ENCODE measurements at regions not wholly inside any gene's neighbourhood (a gene's known extent, or its start where the extent isn't known, plus 50 kb on each side); places are given as distances from the start of the nearest gene placed in this dataset.
"Not testable (repeated sequence)": the region's sequence is repeated elsewhere in the genome, so short reads cannot be mapped to it uniquely, and the experiment has no call there.

DNA sequence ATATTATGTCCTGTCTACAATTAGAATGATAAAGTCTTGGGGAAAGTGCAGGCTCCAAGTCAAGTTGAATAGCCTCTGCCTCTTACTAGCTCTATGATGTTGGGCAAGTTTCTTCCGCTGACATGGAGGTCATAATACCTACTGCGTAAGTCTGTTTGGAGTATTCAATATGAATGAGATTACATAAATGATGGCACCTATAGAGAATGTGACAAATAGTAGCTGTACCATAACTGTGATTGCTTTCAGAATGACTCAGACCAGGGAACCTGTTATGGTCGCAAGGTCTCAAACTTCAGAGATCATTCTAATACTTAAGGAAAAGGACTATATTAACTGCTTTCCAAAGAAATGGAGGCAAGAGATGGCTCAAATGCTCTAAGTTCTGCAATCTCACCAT, 94.0 kb upstream of the ABCA1 start:
- no peak for DNase-seq (ENCODE audit: low read depth in 4 of 4, low spot score in 3 of 4)

DNA sequence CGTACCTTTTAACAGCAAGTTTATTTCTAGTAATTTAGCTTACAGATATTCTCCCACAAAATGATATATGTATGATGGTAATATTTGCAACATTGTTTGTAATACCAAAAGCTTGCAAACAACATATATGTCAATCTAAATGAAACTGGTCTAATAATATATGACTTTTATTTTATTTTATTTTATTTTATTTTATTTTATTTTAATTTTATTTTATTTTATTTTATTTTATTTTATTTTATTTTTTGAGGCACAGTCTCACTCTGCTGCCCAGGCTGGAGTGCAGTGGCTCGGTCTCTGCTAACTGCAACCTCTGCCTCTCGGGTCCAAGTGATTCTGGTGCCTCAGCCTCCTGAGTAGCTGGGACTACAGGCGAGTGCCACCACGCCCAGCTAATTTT, 94.6 kb upstream of the ABCA1 start:
- not testable (repeated sequence) for DNase-seq (ENCODE audit: low read depth in 4 of 4, low spot score in 3 of 4)

DNA sequence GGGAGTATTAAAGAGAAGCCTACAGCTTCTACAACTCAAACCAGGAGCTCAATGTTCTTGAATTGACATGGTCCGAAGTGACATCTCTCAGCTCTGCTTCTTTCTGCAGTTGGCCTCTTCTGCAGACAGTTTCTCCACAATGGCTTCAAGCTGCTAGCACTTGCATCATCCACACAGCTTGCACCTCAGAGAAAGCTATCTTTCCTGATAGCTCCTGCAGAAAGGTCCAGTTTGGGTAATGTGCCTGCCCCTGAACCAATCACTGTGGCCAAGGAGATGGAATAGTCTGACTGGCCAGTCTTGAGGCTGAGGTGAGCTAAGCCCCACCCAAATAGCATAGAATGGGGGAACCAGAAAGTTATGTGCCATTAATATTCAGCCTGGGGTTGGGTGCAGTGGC, 95.8 kb upstream of the ABCA1 start:
- DNase-seq (ENCODE audit: low read depth in 4 of 4, low spot score in 3 of 4): no peak

DNA sequence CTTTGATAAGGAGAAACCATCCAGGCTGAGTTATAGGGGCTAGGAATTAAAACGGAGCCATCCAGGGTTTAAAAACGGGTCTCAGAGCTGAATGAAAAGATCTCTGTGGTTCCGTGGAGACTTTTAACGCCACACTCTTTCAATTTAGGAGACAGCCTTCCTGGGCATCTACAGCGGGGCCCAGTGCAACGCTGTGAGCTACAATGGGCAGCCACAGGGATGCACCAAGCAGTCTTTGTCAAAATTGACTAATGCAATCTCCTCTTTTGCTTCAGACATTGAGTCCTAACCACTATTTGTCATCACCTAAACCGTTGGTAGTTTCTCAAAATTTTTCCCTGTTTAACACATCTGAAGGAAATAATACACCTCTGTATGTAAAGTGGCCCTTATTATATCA, 96.6 kb upstream of the ABCA1 start:
- no peak for DNase-seq (ENCODE audit: low read depth in 4 of 4, low spot score in 3 of 4)

DNA sequence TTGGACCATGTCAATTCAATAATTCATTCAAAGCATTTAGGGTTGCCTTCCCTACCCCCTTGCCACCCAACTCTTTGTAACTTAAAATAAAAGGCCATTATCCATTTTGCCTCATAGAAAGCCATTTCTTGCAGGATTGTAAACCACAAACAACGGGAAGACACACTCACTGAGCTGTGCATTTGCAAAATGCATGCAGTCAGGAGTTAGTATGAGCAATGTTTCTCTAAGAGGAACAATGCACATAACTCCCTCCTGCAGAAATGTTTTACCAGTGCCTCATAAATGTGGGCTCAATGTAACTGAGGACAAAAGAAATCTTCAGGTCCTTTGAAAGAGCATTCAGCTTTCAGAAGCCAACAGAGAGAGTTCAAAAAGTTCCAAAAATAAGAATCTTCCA, 98.5 kb upstream of the ABCA1 start:
- no peak for DNase-seq (ENCODE audit: low read depth in 4 of 4, low spot score in 3 of 4)

DNA sequence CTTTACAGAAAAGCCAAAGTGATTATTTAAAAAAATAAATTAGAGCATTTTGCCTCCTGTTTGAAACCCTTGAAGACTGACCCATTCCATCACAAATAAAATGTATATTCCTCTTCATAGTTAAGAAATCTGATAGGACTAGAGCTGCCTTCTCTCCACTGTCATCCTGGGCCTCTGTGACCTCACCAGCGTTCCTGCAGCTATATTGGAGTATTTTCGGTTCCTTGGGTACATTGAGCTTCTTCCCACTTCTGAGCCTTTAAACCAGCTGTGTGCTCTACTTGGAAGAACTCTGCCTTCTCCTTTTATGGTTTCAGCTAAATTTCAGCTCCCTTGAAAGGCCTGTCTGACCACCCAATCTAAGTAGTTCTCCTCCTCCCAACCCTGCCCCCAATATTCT, 99.1 kb upstream of the ABCA1 start:
- DNase-seq (ENCODE audit: low read depth in 4 of 4, low spot score in 3 of 4): no peak

DNA sequence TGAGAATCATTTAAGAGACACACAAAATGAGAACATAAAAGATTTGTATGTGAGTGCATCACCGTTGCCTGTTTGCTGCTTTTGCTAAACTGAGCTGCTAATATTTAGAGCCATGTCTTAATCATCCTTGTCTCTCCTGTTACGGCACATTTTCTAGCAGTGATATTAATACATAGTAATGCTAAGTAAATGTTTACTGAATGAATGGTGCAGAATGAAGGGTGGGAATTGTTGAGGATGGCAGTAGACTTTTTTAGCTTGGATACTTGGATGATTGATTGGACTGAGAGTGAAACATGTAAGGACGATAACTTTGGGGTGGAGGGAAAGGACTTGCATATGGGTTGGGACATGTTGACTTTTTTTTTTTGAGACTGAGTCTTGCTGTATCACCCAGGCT, 102.3 kb upstream of the ABCA1 start:
- no peak for DNase-seq (ENCODE audit: low read depth in 4 of 4, low spot score in 3 of 4)

DNA sequence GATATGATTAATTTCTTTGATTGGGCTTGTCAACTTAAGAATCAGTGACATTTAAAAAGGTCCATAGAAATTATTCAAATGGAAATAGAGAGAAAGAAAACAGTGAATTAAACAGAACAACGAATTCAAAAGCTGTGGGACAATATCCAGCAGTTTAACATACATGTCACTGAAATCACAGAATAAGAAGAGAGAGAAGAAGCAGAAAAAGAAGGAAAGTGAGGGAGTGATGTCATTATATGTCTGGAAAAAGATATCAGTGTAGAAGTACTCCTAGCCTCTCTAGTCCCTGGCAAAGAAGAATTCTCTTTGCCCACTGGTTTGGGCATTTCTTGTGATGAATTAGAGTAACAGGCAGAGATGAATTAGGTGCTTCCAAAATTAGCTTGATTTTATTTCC, 109.2 kb upstream of the ABCA1 start:
- DNase-seq (ENCODE audit: low read depth in 4 of 4, low spot score in 3 of 4): no peak

DNA sequence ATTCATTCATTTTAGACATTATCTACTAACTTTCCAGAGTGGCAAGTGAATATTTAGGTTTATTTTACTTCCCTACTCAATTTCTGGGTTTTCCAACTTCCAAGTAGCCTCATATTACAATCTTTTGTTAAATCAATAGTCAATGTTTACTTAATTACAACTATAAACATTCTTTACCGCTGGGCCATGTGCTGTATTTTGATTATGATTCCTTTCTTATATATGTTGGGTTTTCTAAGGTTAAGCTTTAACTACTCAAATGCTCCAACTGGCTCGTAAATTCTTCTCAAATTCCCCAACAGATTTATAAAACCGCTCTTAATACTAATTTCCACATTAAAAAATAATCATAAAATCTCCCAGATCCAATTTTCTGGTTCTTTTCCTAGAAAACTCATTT, 110.1 kb upstream of the ABCA1 start:
- DNase-seq (ENCODE audit: low read depth in 4 of 4, low spot score in 3 of 4): no peak

DNA sequence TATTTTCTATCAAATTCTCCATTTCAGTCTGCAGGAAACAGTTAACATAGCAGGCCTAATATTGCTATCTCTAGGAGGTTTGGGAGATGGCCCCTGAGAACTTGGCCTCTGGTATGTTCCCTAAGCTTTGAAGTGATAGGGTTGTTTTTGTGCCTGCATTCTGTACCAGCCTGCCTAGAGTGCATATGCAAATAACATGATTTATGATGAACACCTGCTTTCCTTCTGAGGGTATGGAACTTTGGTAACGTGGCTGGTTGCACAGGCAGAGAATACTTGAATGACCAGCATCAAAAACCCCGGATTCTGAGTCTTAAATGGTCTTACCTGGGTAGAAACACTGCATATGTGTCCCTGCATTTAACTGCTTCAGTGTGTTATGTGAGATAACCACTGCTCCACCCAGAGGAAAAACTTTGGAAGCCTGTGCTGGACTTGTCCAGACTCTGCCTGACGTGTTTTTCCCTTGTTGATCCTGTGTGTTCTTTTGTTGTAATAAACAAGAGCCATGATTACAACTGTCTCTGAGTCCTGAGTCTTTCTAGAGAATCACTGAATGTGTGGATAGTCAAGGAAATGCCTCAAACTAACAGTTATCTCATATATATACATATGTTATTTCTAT, 111.3 kb upstream of the ABCA1 start:
- no peak for DNase-seq (ENCODE audit: low read depth in 4 of 4, low spot score in 3 of 4)

DNA sequence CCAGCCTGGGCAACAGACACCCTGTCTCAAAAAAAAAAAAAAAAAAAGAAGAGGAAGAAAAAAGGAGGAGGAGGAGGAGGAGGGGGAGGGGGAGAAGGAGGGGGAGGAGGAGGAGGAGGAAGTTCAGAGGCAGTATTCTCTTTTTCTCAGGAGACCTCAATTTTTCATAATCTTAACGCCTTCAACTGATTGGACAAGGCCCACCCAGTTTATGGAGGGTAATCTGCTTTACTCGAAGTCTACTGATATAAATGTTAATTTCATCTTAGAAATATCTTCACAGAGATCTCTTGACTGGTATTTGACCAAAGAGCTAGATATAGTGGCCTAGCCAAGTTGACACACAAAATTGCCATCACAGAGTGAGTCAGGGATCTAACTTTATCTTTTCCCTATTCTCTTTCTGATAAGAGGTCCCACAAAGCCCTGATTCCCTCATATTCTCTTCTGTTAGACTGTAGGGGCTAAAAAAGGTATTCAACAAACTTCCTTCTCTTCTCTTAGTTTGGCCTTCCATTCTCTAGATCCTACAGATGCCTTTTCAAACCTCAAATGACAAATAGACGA, 115.5 kb upstream of the ABCA1 start:
- no peak for DNase-seq (ENCODE audit: low read depth in 4 of 4, low spot score in 3 of 4)

DNA sequence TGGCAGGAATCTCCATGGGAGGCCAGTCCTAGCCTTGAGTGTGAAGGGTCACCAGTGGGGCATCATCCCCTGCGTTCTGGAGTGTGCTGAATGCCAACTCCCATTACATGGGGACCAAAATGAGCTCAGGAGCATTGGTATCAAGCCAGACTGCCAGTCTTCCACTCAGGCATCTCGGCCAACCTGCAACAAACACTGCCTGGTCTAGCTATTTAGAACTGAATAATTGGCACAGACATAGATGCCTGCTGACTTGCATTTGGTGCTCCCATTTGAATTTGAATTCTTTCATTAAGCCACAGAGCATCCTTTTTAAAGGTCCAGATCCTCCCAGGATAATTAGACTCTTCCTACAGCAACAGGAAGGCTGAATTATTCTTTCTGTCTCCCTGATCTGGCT, 116.6 kb upstream of the ABCA1 start:
- no peak for DNase-seq (ENCODE audit: low read depth in 4 of 4, low spot score in 3 of 4)

DNA sequence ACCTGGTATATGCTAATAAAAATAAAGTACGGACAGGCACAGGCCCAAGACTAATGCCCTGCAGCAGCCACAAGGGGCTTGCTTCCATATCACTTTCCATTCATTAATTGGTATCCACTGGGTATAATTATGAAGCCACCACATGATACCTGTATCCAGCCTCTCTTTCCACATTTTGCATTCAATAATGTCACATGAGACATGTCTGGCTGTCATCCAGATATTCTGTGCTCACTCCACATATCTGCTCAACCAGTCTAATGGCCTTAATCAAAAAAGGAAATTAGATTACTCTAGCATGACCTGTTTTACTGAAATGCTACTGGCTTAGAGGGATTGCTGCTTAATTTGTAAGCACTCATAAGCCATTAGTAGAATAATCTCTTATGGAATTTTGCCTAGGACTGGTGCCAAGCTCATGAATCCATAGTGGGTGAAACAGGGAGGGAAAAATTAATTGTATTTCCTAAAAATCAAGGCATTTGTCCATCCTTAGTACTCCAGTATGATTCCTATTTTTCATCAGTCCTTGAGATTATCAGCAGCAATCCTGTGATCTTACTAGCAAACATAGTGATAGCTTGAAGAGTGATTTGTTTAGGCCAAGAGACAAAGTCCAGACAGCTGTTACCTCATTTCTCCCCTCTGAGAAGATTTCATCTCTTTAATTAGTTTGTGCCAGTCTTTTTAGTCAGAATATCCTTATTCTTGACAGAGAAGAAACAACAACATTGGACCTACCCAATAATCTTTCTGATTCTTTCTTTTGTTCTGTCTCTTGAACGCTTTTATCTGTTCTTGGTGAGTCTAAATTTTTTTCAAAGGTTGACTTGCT, 119.2 kb upstream of the ABCA1 start:
- DNase-seq (ENCODE audit: low read depth in 4 of 4, low spot score in 3 of 4): peak in 1 of 4 donors; percentile 14

DNA sequence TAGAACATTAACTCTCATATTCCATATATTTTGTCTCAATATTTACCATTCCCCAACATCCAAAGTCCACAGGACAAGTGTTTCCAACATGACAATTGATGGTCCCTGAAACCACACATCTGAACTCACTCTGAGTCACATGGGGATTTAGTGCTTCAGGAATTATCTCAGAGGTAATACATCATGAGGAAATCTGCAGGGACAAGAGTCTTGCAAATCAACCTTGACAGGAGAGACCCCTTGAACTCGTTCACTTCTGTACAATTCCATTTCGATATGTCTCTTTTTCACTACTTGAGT, 119.7 kb upstream of the ABCA1 start:
- DNase-seq (ENCODE audit: low read depth in 4 of 4, low spot score in 3 of 4): no peak

DNA sequence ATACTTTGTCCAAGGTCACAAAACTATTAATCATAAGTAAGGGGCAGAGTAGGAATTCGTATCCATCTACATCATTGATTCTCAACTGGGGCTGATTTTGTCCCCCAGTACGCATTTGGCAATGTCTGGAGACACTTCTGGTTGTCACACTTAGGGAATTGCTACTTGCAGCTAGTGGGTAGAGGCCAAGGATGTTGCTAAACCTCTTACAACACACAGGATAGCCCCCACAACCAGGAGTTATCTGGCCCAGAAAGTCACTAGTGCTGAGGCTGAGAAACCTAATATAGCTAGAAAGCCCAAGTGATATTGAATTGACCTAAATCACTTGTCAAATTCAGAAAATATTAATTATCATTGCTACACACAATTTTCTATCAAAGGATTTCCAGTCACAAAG, 120.4 kb upstream of the ABCA1 start:
- DNase-seq (ENCODE audit: low read depth in 4 of 4, low spot score in 3 of 4): no peak

DNA sequence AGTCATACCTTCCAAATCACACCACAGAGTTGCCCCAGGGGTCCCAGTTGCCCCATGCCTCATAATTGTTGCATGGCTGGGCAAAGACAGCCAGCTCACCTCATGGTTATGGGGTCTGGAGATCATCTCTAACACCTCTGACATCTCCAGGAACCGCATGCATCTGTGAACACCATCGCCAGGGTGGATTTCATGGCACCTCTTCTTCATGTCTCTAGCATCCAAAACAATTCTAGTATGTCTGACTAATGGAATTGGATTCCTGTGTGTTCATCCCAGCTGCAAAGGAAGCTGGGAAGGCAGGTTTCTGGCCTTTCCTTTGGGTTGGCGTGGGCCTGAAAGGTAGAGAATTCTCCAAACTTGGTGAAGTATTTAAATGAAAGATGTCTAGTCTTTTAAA, 122.3 kb upstream of the ABCA1 start:
- no peak for DNase-seq (ENCODE audit: low read depth in 4 of 4, low spot score in 3 of 4)

DNA sequence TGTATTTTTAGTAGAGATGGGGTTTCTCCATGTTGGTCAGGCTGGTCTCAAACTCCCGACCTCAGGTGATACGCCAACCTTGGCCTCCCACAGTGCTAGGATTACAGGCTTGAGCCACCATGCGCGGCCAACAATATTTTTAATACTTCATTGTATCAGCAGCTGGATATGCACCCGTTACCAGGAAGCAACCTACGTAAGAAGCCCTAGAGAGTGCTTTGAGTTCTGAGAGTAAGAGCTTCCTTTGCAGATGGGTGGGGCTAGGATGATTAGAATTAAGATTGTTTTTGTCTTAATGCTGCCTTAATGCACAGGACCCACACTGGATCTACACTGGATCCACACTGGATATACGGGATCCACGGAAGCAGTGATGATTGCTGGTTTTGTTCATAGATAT, 123.9 kb upstream of the ABCA1 start:
- no peak for DNase-seq (ENCODE audit: low read depth in 4 of 4, low spot score in 3 of 4)

DNA sequence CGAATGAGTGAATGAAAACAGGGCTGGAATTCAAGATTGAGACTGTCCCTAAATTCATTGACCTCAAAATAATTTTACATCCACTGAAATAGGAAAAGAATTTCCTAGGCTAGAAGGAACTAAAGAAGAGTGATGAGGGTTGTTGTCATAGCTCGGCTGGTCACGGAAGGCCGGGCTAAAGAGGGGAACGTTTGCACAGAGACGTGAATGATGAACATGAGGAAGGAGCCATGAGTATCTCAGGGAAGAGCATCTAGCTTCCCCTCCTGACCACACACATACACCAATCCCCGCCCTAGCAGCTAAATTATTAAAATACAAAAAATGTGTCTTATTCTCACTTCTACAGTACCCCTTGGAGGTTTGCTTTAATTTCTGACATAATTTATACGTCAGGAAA, 124.4 kb upstream of the ABCA1 start:
- no peak for DNase-seq (ENCODE audit: low read depth in 4 of 4, low spot score in 3 of 4)

DNA sequence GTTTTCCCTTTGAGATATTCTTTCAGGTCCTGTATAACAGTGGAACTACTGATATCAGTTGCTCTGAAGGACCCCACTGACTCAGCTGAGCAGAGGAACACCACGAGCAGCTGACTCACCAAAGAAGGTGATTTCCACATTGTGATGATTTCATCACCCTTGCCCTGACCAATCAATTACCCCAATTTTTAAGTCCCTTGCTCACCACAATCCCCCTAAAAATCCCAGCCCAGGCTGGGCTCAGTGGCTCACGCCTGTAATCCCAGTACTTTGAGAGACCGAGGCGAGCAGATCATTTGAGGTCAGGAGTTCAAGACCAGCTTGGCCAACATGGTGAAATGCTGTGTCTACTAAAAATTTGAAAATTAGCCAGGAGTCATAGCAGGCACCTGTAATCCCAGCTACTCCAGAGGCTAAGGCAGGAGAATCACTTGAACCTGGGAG, 125.3 kb upstream of the ABCA1 start:
- DNase-seq (ENCODE audit: low read depth in 4 of 4, low spot score in 3 of 4): no peak

DNA sequence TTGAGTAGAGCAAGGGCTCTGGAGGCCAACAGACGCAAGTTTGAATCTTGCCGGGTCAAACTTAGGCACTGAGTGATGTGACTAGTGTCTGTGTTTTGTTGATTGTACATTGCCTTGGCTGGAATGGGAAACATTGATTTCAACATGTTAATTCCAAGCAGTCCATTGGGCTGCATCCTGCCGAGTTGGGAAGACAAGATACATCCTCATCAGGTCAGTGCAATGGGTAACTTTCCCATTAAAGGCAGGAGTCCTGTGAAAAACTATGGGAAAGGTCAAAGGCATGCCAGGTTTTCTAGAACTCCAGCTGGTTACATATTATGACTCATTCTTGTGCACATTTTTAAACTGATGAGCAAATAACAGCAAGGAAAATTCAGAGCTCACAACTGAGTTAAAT, 126.5 kb upstream of the ABCA1 start:
- DNase-seq (ENCODE audit: low read depth in 4 of 4, low spot score in 3 of 4): no peak

DNA sequence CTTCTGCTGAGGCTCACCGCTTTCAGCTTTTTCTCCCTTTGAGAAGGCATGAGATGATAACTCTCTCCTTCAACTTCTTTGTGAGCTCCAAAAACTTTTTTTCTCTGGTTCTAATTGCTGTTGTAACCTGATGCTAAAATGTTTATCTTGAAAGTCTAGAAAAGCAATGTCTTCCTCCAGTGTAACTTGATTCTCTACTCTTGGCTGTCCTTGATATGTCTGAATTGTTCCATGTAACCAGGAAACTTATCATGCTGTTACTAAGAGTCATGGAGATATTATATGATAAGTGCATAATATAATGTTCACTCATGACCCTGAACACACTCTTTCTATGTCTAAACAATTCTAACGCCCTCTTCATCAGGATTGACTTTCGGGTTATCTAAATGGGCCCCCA, 128.0 kb upstream of the ABCA1 start:
- DNase-seq (ENCODE audit: low read depth in 4 of 4, low spot score in 3 of 4): no peak

DNA sequence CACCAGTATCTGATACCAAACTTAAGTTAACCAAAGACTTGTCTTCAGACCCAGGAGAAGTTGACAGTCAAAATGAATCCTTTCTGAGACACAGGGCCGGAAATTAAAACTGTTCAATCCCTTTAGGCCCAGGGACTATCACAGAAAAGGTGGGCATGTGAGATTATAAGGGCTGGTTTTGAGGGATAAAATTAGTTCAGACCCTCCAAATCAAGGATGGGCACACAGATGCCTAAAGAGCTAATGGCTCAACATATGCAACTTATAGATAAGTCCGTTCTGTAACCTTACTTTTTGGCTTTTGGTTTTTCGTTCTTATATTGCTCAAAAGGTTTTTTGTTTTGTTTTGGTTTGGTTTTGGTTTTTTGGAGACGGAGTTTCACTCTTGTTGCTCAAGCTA, 129.6 kb upstream of the ABCA1 start:
- DNase-seq (ENCODE audit: low read depth in 4 of 4, low spot score in 3 of 4): no peak
